ENCODE measurements at regions not wholly inside any gene's neighbourhood (a gene's known extent, or its start where the extent isn't known, plus 50 kb on each side); places are given as distances from the start of the nearest gene placed in this dataset.

GRCh38 chr5:115387816-115388215 lies 91.4 kb upstream of the CCDC112 start:
- no peaks in the 10 kb centered on the region for H3K9me3 ChIP-seq
- ATAC-seq, result no peak
- peaks cover 0 to 25% (median 5%) of the 10 kb centered on the region in 3 donors for H3K4me1 ChIP-seq
- H3K36me3 ChIP-seq, result no peaks in the 10 kb centered on the region
- H3K27me3 ChIP-seq, result no peaks in the 10 kb centered on the region
- H3K4me3 ChIP-seq, result no peak overlapping the region
- WGBS, 2 donors (ENCODE audit: low coverage in 1 of 2), result 91 to 96% methylated on average over 2 of the region's 2 CpGs
- TF ChIP-seq EP300 (IDR thresholded peaks at IDR 0.05) (no peak), POLR2AphosphoS5 (IDR thresholded peaks at IDR 0.05) (no peak), CTCF (IDR thresholded peaks at IDR 0.05) (no peak), POLR2A (IDR thresholded peaks at IDR 0.05) (no peak)
- no peak overlapping the region for H3K27ac ChIP-seq

GRCh38 chr5:115386657-115387056 lies 90.2 kb upstream of the CCDC112 start:
- Histone ChIP-seq H3K27me3 (no peaks in the 10 kb centered on the region), H3K27ac (no peak overlapping the region), H3K9me3 (no peaks in the 10 kb centered on the region), H3K4me1 (peaks cover 0 to 22% (median 5%) of the 10 kb centered on the region in 3 donors), H3K36me3 (no peaks in the 10 kb centered on the region), H3K4me3 (no peak overlapping the region)
- 88 to 92% methylated on average over 2 of the region's 2 CpGs for WGBS, 2 donors (ENCODE audit: low coverage in 1 of 2)
- no peak for ATAC-seq
- TF ChIP-seq POLR2A (IDR thresholded peaks at IDR 0.05) (no peak), CTCF (IDR thresholded peaks at IDR 0.05) (no peak), EP300 (IDR thresholded peaks at IDR 0.05) (no peak), POLR2AphosphoS5 (IDR thresholded peaks at IDR 0.05) (no peak)

GRCh38 chr5:115384587-115385375 lies 88.3 kb upstream of the CCDC112 start:
- H3K27me3 ChIP-seq, result no peaks in the 10 kb centered on the region
- no peaks in the 10 kb centered on the region for H3K9me3 ChIP-seq
- no peaks in the 10 kb centered on the region for H3K36me3 ChIP-seq
- no peak for TF ChIP-seq POLR2A (IDR thresholded peaks at IDR 0.05)
- no peak for TF ChIP-seq CTCF (IDR thresholded peaks at IDR 0.05)
- no peak for TF ChIP-seq POLR2AphosphoS5 (IDR thresholded peaks at IDR 0.05)
- no peak for TF ChIP-seq EP300 (IDR thresholded peaks at IDR 0.05)
- H3K4me1 ChIP-seq, result peaks cover 0 to 18% (median 4%) of the 10 kb centered on the region in 3 donors
- H3K27ac ChIP-seq, result no peak overlapping the region
- ATAC-seq, result no peak
- WGBS, 2 donors (ENCODE audit: low coverage in 1 of 2), result 54 to 100% methylated on average over 1 of the region's 1 CpG
- no peak overlapping the region for H3K4me3 ChIP-seq

GRCh38 chr5:115382989-115383388 lies 86.5 kb upstream of the CCDC112 start:
- Histone ChIP-seq H3K27me3 (no peaks in the 10 kb centered on the region), H3K36me3 (no peaks in the 10 kb centered on the region), H3K4me3 (no peak overlapping the region), H3K4me1 (peaks cover 0 to 2% (median under 1%) of the 10 kb centered on the region in 3 donors), H3K27ac (no peak overlapping the region), H3K9me3 (no peaks in the 10 kb centered on the region)
- 75 to 77% methylated on average over 1 of the region's 1 CpG for WGBS, 2 donors (ENCODE audit: low coverage in 1 of 2)
- no peak for ATAC-seq
- TF ChIP-seq POLR2A (IDR thresholded peaks at IDR 0.05) (no peak), CTCF (IDR thresholded peaks at IDR 0.05) (no peak), EP300 (IDR thresholded peaks at IDR 0.05) (no peak), POLR2AphosphoS5 (IDR thresholded peaks at IDR 0.05) (no peak)
